ENCODE measurements at regions not wholly inside any gene's neighbourhood (a gene's known extent, or its start where the extent isn't known, plus 50 kb on each side); places are given as distances from the start of the nearest gene placed in this dataset.
"Not testable (repeated sequence)": the region's sequence is repeated elsewhere in the genome, so short reads cannot be mapped to it uniquely, and the experiment has no call there.

DNA sequence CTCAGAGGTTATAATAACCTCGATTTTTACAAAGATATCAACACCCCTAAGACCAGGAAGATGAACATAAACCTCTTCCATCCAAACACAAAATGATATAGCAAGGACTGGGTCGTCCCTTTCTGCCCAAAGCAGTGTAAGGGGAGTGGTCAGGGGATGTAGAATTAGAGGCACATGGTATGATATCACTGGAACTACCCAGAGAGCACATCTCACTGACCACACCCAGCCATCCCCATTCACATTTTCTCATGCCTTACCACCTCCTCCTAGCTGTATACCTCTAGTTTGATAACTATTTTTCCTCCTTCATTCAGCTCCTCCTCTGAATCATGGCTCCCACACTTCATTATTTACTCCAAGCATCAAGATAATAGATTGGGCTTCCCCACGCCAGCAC, 152.6 kb downstream of the COPS8 start:
- no peak overlapping the region for H3K4me3 ChIP-seq (ENCODE audit: low read depth in 1 of 2, low read length in 2 of 2)
- H3K9me3 ChIP-seq (ENCODE audit: low read length): no peaks in the 10 kb centered on the region
- H3K27ac ChIP-seq (ENCODE audit: low read depth, low read length): no peak overlapping the region
- H3K4me1 ChIP-seq (ENCODE audit: insufficient read depth, low read length): peaks cover 14% of the 10 kb centered on the region
- H3K36me3 ChIP-seq (ENCODE audit: insufficient read depth, low read length): no peaks in the 10 kb centered on the region
- no peak overlapping the region for H3K9ac ChIP-seq (ENCODE audit: low read length)
- H3K27me3 ChIP-seq (ENCODE audit: control insufficient read depth in 1 of 2, insufficient read depth in 2 of 2, low read length in 2 of 2): no peaks in the 10 kb centered on the region

GRCh38 chr2:237240252-237240651, 154.6 kb downstream of the COPS8 start:
- Histone ChIP-seq H3K4me3 (ENCODE audit: low read depth in 1 of 2, low read length in 2 of 2) (no peak overlapping the region), H3K36me3 (ENCODE audit: insufficient read depth, low read length) (no peaks in the 10 kb centered on the region)

GRCh38 chr2:237240868-237241267, 155.2 kb downstream of the COPS8 start:
- H3K9ac ChIP-seq (ENCODE audit: low read length); H3K27me3 ChIP-seq (ENCODE audit: control insufficient read depth in 1 of 2, insufficient read depth in 2 of 2, low read length in 2 of 2); H3K4me3 ChIP-seq (ENCODE audit: low read depth in 1 of 2, low read length in 2 of 2); H3K9me3 ChIP-seq (ENCODE audit: low read length); H3K36me3 ChIP-seq (ENCODE audit: insufficient read depth, low read length); H3K4me1 ChIP-seq (ENCODE audit: insufficient read depth, low read length); H3K27ac ChIP-seq (ENCODE audit: low read depth, low read length): not testable (repeated sequence)

More at GRCh38 chr2:237240252-237240651, 154.6 kb downstream of the COPS8 start:
- H3K9me3 ChIP-seq (ENCODE audit: low read length): no peaks in the 10 kb centered on the region
- H3K27me3 ChIP-seq (ENCODE audit: control insufficient read depth in 1 of 2, insufficient read depth in 2 of 2, low read length in 2 of 2): no peaks in the 10 kb centered on the region
- no peak overlapping the region for H3K9ac ChIP-seq (ENCODE audit: low read length)
- no peak overlapping the region for H3K27ac ChIP-seq (ENCODE audit: low read depth, low read length)
- H3K4me1 ChIP-seq (ENCODE audit: insufficient read depth, low read length): peaks cover 7% of the 10 kb centered on the region

DNA sequence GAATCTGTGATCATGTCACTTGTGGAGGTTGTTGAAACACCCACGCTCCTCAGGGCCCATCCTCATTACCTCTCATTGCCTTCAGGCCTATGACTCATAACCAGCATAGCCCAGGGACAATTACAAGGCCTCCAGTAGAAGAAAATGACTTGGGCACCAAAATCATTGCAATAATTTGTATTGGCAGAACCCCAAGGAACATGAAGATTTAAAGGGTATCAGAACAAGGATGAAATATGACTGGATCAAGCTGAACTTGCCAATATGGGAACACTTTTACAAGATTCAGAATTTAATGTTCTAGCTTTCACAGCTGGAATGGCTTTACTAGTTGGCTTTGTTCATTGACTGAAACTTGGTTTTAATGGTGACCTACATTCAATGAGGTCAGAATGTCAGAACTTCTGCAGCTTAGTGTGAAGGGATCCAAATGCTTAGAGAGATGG, 156.4 kb downstream of the COPS8 start:
- no peaks in the 10 kb centered on the region for H3K4me1 ChIP-seq (ENCODE audit: insufficient read depth, low read length)
- no peaks in the 10 kb centered on the region for H3K27me3 ChIP-seq (ENCODE audit: control insufficient read depth in 1 of 2, insufficient read depth in 2 of 2, low read length in 2 of 2)
- no peak overlapping the region for H3K27ac ChIP-seq (ENCODE audit: low read depth, low read length)
- H3K36me3 ChIP-seq (ENCODE audit: insufficient read depth, low read length): no peaks in the 10 kb centered on the region
- no peak overlapping the region for H3K4me3 ChIP-seq (ENCODE audit: low read depth in 1 of 2, low read length in 2 of 2)
- H3K9me3 ChIP-seq (ENCODE audit: low read length): no peaks in the 10 kb centered on the region
- no peak overlapping the region for H3K9ac ChIP-seq (ENCODE audit: low read length)

GRCh38 chr2:237243487-237243886, 157.8 kb downstream of the COPS8 start:
- Histone ChIP-seq H3K36me3 (ENCODE audit: insufficient read depth, low read length) (no peaks in the 10 kb centered on the region), H3K27me3 (ENCODE audit: control insufficient read depth in 1 of 2, insufficient read depth in 2 of 2, low read length in 2 of 2) (no peaks in the 10 kb centered on the region), H3K9me3 (ENCODE audit: low read length) (no peaks in the 10 kb centered on the region), H3K4me3 (ENCODE audit: low read depth in 1 of 2, low read length in 2 of 2) (no peak overlapping the region), H3K27ac (ENCODE audit: low read depth, low read length) (no peak overlapping the region), H3K9ac (ENCODE audit: low read length) (no peak overlapping the region), H3K4me1 (ENCODE audit: insufficient read depth, low read length) (no peaks in the 10 kb centered on the region)

GRCh38 chr2:237244178-237244577, 158.5 kb downstream of the COPS8 start:
- H3K27ac ChIP-seq (ENCODE audit: low read depth, low read length): no peak overlapping the region
- H3K36me3 ChIP-seq (ENCODE audit: insufficient read depth, low read length): no peaks in the 10 kb centered on the region
- no peak overlapping the region for H3K4me3 ChIP-seq (ENCODE audit: low read depth in 1 of 2, low read length in 2 of 2)
- no peaks in the 10 kb centered on the region for H3K4me1 ChIP-seq (ENCODE audit: insufficient read depth, low read length)
- no peaks in the 10 kb centered on the region for H3K9me3 ChIP-seq (ENCODE audit: low read length)
- H3K27me3 ChIP-seq (ENCODE audit: control insufficient read depth in 1 of 2, insufficient read depth in 2 of 2, low read length in 2 of 2): no peaks in the 10 kb centered on the region
- no peak overlapping the region for H3K9ac ChIP-seq (ENCODE audit: low read length)

- no peaks in the 10 kb centered on the region for H3K9me3 ChIP-seq (ENCODE audit: low read length)
- H3K4me3 ChIP-seq (ENCODE audit: low read depth in 1 of 2, low read length in 2 of 2): no peak overlapping the region
- H3K27ac ChIP-seq (ENCODE audit: low read depth, low read length): no peak overlapping the region
- H3K36me3 ChIP-seq (ENCODE audit: insufficient read depth, low read length): no peaks in the 10 kb centered on the region
- no peaks in the 10 kb centered on the region for H3K27me3 ChIP-seq (ENCODE audit: control insufficient read depth in 1 of 2, insufficient read depth in 2 of 2, low read length in 2 of 2)
- no peaks in the 10 kb centered on the region for H3K4me1 ChIP-seq (ENCODE audit: insufficient read depth, low read length)
- H3K9ac ChIP-seq (ENCODE audit: low read length): no peak overlapping the region
Observed at GRCh38 chr2:237244976-237245646, 159.4 kb downstream of the COPS8 start.

GRCh38 chr2:237250599-237250998, 163.4 kb downstream of the COL6A3 start:
- no peak overlapping the region for H3K27ac ChIP-seq (ENCODE audit: low read depth, low read length)

GRCh38 chr2:237251986-237252385, 162.0 kb downstream of the COL6A3 start:
- Histone ChIP-seq H3K4me1 (ENCODE audit: insufficient read depth, low read length) (peaks cover 35% of the 10 kb centered on the region), H3K4me3 (ENCODE audit: low read depth in 1 of 2, low read length in 2 of 2) (no peak overlapping the region), H3K27ac (ENCODE audit: low read depth, low read length) (no peak overlapping the region), H3K9ac (ENCODE audit: low read length) (no peak overlapping the region), H3K9me3 (ENCODE audit: low read length) (no peaks in the 10 kb centered on the region), H3K27me3 (ENCODE audit: control insufficient read depth in 1 of 2, insufficient read depth in 2 of 2, low read length in 2 of 2) (no peaks in the 10 kb centered on the region), H3K36me3 (ENCODE audit: insufficient read depth, low read length) (no peaks in the 10 kb centered on the region)

More at GRCh38 chr2:237250599-237250998, 163.4 kb downstream of the COL6A3 start:
- H3K9me3 ChIP-seq (ENCODE audit: low read length): no peaks in the 10 kb centered on the region
- H3K4me3 ChIP-seq (ENCODE audit: low read depth in 1 of 2, low read length in 2 of 2): no peak overlapping the region
- H3K4me1 ChIP-seq (ENCODE audit: insufficient read depth, low read length): peaks cover 23% of the 10 kb centered on the region
- no peaks in the 10 kb centered on the region for H3K27me3 ChIP-seq (ENCODE audit: control insufficient read depth in 1 of 2, insufficient read depth in 2 of 2, low read length in 2 of 2)
- H3K36me3 ChIP-seq (ENCODE audit: insufficient read depth, low read length): no peaks in the 10 kb centered on the region
- no peak overlapping the region for H3K9ac ChIP-seq (ENCODE audit: low read length)

DNA sequence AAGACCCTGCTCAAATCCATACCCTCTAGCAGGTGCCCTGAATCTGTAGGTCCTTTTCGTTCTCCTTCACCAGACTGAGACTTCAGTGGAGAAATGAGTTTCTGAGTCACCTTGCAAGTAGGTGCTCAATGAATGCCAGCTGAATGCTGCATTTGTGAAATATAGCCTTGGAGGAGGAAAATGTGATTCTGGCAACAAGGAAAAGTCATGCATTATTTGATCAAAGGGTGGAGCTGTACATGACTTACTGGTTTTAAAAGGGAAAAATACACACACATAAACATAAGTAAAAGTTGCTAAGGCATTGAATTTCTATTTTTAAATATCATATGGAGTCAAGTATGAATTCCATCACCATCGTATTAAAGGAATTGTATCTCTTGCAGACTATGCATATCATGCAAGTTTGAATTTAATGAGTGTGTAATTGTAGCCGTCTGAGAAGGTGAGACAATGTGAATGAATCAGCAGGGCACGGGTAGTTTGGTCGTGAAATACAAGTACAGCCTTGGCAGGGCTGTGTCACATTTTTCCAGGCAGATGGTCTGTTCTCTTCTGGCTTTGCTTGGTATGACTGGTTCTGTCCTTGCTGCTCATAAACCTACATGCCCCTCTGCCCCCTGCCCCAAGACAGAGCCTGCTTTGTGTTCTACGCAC, 160.8 kb downstream of the COL6A3 start:
- H3K9ac ChIP-seq (ENCODE audit: low read length): no peak overlapping the region
- no peaks in the 10 kb centered on the region for H3K36me3 ChIP-seq (ENCODE audit: insufficient read depth, low read length)
- no peak overlapping the region for H3K27ac ChIP-seq (ENCODE audit: low read depth, low read length)
- no peaks in the 10 kb centered on the region for H3K27me3 ChIP-seq (ENCODE audit: control insufficient read depth in 1 of 2, insufficient read depth in 2 of 2, low read length in 2 of 2)
- H3K9me3 ChIP-seq (ENCODE audit: low read length): no peaks in the 10 kb centered on the region
- peaks cover 47% of the 10 kb centered on the region for H3K4me1 ChIP-seq (ENCODE audit: insufficient read depth, low read length)
- no peak overlapping the region for H3K4me3 ChIP-seq (ENCODE audit: low read depth in 1 of 2, low read length in 2 of 2)

DNA sequence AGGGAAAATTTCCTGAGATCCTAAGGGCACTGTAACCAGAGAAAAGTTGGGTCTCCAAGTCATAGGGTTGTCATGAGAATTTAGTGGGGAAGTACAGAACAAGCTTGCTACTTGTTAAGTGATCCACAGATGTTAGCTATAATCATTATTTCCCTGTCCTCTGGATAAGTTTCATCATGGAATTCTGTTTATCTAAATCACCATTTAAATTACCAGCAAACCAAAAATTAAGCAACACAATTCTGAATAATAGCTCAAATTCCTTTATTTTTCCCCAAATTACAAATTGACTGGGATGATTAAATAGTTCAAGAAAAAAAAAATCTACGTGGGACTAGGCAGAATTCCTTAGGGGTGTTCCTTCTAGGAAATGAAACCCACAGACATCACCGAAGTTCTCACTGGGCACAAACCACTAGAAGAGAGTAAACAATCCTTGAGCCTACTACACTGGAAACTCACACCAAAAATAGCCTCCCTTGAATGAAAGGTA, 159.5 kb downstream of the COL6A3 start:
- no peak overlapping the region for H3K27ac ChIP-seq (ENCODE audit: low read depth, low read length)
- peaks cover 59% of the 10 kb centered on the region for H3K4me1 ChIP-seq (ENCODE audit: insufficient read depth, low read length)
- no peak overlapping the region for H3K4me3 ChIP-seq (ENCODE audit: low read depth in 1 of 2, low read length in 2 of 2)
- no peaks in the 10 kb centered on the region for H3K9me3 ChIP-seq (ENCODE audit: low read length)
- H3K9ac ChIP-seq (ENCODE audit: low read length): no peak overlapping the region
- no peaks in the 10 kb centered on the region for H3K36me3 ChIP-seq (ENCODE audit: insufficient read depth, low read length)
- no peaks in the 10 kb centered on the region for H3K27me3 ChIP-seq (ENCODE audit: control insufficient read depth in 1 of 2, insufficient read depth in 2 of 2, low read length in 2 of 2)
